HCT116 (cell line): ENCODE measurements at regions not wholly inside any gene's neighbourhood (a gene's known extent, or its start where the extent isn't known, plus 50 kb on each side); places are given as distances from the start of the nearest gene placed in this dataset.

Source experiments
- CTCF ChIP-seq, 3 experiments: fragments of 200-600 bp in 1 of 3; sonication (generic) in 1 of 3; IDR thresholded peaks in 2 of 3; conservative IDR thresholded peaks in 1 of 3; 2 replicates each; pipeline ENCODE4 v1.5.1; 2012 to 2017; ENCODE audit warnings: low read depth in 2 of 3, low read length in 2 of 3, antibody characterized with exemption in 1 of 3, borderline replicate concordance in 1 of 3, control low read depth in 1 of 3, mild to moderate bottlenecking in 1 of 3, mixed read lengths in 1 of 3, mixed run types in 1 of 3, moderate library complexity in 1 of 3; ENCODE audit not compliant: insufficient read depth in 1 of 3
- EGR1 ChIP-seq: IDR thresholded peaks from 2 replicates; pipeline ENCODE4 v1.6.1; 2012; ENCODE audit warnings: low read depth
- EZH2phosphoT487 ChIP-seq: fragments of 200-600 bp; IDR thresholded peaks from 2 replicates; pipeline ENCODE4 v1.6.1; 2018; ENCODE audit warnings: antibody characterized with exemption, borderline replicate concordance
- FOSL1 ChIP-seq: IDR thresholded peaks from 2 replicates; pipeline ENCODE4 v1.6.1; 2012; ENCODE audit warnings: low read depth
- JUND ChIP-seq: IDR thresholded peaks from 2 replicates; pipeline ENCODE4 v1.6.1; 2012
- POLR2AphosphoS5 ChIP-seq: IDR thresholded peaks from 2 replicates; pipeline ENCODE4 v1.6.1; 2011; ENCODE audit warnings: mild to moderate bottlenecking, low read depth, low read length, moderate library complexity
- RAD21 ChIP-seq: IDR thresholded peaks from 2 replicates; pipeline ENCODE4 v1.6.1; 2012; ENCODE audit warnings: low read depth, mild to moderate bottlenecking
- ZBTB33 ChIP-seq: IDR thresholded peaks from 2 replicates; pipeline ENCODE4 v1.6.1; 2011; ENCODE audit warnings: mild to moderate bottlenecking, low read length, moderate library complexity; ENCODE audit not compliant: insufficient replicate concordance; ENCODE audit errors: extremely low read depth
- ZFX ChIP-seq: fragments of 450-650 bp; IDR thresholded peaks from 2 replicates; pipeline ENCODE4 v1.6.1; 2017
- TF ChIP-seq, protein P1 (sequence below): IDR thresholded peaks from 2 replicates; pipeline ENCODE4 v1.6.1; 2012; ENCODE audit warnings: low read depth

- TF ChIP-seq POLR2AphosphoS5 (no peak), JUND (no peak), ZBTB33 (no peak), CTCF (IDR thresholded peaks at IDR 0.05 in 2 of 3, conservative IDR thresholded peaks at IDR 0.05 in 1 of 3; ENCODE audit: borderline replicate concordance in 1 of 3, insufficient read depth in 1 of 3, low read depth in 2 of 3, low read length in 2 of 3) (no peak), EGR1 (no peak), EZH2phosphoT487 (no peak), ZFX (no peak), FOSL1 (no peak), RAD21 (no peak)
- TF ChIP-seq, protein P1, sequence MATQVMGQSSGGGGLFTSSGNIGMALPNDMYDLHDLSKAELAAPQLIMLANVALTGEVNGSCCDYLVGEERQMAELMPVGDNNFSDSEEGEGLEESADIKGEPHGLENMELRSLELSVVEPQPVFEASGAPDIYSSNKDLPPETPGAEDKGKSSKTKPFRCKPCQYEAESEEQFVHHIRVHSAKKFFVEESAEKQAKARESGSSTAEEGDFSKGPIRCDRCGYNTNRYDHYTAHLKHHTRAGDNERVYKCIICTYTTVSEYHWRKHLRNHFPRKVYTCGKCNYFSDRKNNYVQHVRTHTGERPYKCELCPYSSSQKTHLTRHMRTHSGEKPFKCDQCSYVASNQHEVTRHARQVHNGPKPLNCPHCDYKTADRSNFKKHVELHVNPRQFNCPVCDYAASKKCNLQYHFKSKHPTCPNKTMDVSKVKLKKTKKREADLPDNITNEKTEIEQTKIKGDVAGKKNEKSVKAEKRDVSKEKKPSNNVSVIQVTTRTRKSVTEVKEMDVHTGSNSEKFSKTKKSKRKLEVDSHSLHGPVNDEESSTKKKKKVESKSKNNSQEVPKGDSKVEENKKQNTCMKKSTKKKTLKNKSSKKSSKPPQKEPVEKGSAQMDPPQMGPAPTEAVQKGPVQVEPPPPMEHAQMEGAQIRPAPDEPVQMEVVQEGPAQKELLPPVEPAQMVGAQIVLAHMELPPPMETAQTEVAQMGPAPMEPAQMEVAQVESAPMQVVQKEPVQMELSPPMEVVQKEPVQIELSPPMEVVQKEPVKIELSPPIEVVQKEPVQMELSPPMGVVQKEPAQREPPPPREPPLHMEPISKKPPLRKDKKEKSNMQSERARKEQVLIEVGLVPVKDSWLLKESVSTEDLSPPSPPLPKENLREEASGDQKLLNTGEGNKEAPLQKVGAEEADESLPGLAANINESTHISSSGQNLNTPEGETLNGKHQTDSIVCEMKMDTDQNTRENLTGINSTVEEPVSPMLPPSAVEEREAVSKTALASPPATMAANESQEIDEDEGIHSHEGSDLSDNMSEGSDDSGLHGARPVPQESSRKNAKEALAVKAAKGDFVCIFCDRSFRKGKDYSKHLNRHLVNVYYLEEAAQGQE: no peak
These were observed 443.7 kb downstream of the FAT4 start for GRCh38 chr4:125758438-125758837.
